ENCODE measurements at regions not wholly inside any gene's neighbourhood (a gene's known extent, or its start where the extent isn't known, plus 50 kb on each side); places are given as distances from the start of the nearest gene placed in this dataset.

- no peak overlapping the region for H3K4me3 ChIP-seq (ENCODE audit: control insufficient read depth in 2 of 3, extremely low read depth in 1 of 3, insufficient read depth in 2 of 3, low read depth in 1 of 3, low read length in 3 of 3)
- FAIRE-seq: no peak
- dilution Hi-C loops (cut with MboI; ENCODE audit: extremely low pct_ligation_motif_present, low sequenced_read_pairs): no loop called here
Observed at GRCh38 chr3:31456373-31456772, 76.4 kb upstream of the STT3B start.

GRCh38 chr3:31461426-31461825 is 71.3 kb upstream of the STT3B start:
- no peaks in the 10 kb centered on the region for H3K9me1 ChIP-seq (ENCODE audit: control insufficient read depth, extremely low read depth, insufficient read depth, low read length)
- peaks cover 4% of the 10 kb centered on the region for H3K27me3 ChIP-seq (ENCODE audit: control insufficient read depth, extremely low read depth, insufficient read depth, low read length)
- dilution Hi-C loops (cut with MboI; ENCODE audit: extremely low pct_ligation_motif_present, low sequenced_read_pairs): no loop called here
- no peak for DNase-seq (ENCODE audit: low read depth, low spot score)
- no peaks in the 10 kb centered on the region for H3K9me3 ChIP-seq (ENCODE audit: control insufficient read depth, low read depth, low read length)
- H3K4me1 ChIP-seq (ENCODE audit: control insufficient read depth, extremely low read depth, insufficient read depth, low read length): no peaks in the 10 kb centered on the region
- H3K79me2 ChIP-seq (ENCODE audit: control insufficient read depth, insufficient read depth, low read length): no peaks in the 10 kb centered on the region
- no peak overlapping the region for H3K4me2 ChIP-seq (ENCODE audit: control insufficient read depth, extremely low read depth, insufficient read depth, low read depth, low read length)
- FAIRE-seq: no peak
- TF ChIP-seq EZH2 (IDR thresholded peaks at IDR 0.05; ENCODE audit: low read length) (no peak), CTCF (optimal IDR thresholded peaks at IDR 0.05 in 1 of 3, IDR thresholded peaks at IDR 0.05 in 1 of 3, conservative IDR thresholded peaks at IDR 0.05 in 1 of 3; ENCODE audit: extremely low read depth in 1 of 3, insufficient read depth in 2 of 3, low read length in 3 of 3) (no peak)
- no peaks in the 10 kb centered on the region for H3K36me3 ChIP-seq (ENCODE audit: control insufficient read depth in 2 of 2, extremely low read depth in 1 of 2, insufficient read depth in 2 of 2, low read length in 2 of 2)
- H2AFZ ChIP-seq (ENCODE audit: control insufficient read depth, low read length): no peak overlapping the region
- no peak overlapping the region for H3K4me3 ChIP-seq (ENCODE audit: control insufficient read depth in 2 of 3, extremely low read depth in 1 of 3, insufficient read depth in 2 of 3, low read depth in 1 of 3, low read length in 3 of 3)
- no peak overlapping the region for H3K9ac ChIP-seq (ENCODE audit: control insufficient read depth, extremely low read depth, insufficient read depth, low read length)
- H3K27ac ChIP-seq (ENCODE audit: control insufficient read depth, insufficient read depth, low read length): no peak overlapping the region
- H4K20me1 ChIP-seq (ENCODE audit: control insufficient read depth, extremely low read depth, insufficient read depth, low read length): no peaks in the 10 kb centered on the region

More at GRCh38 chr3:31456373-31456772, 76.4 kb upstream of the STT3B start:
- no peak for TF ChIP-seq EZH2 (IDR thresholded peaks at IDR 0.05; ENCODE audit: low read length)
- TF ChIP-seq CTCF (optimal IDR thresholded peaks at IDR 0.05 in 1 of 3, IDR thresholded peaks at IDR 0.05 in 1 of 3, conservative IDR thresholded peaks at IDR 0.05 in 1 of 3; ENCODE audit: extremely low read depth in 1 of 3, insufficient read depth in 2 of 3, low read length in 3 of 3): no peak
- Histone ChIP-seq H4K20me1 (ENCODE audit: control insufficient read depth, extremely low read depth, insufficient read depth, low read length) (no peaks in the 10 kb centered on the region), H3K4me2 (ENCODE audit: control insufficient read depth, extremely low read depth, insufficient read depth, low read depth, low read length) (no peak overlapping the region), H3K9ac (ENCODE audit: control insufficient read depth, extremely low read depth, insufficient read depth, low read length) (no peak overlapping the region), H3K4me1 (ENCODE audit: control insufficient read depth, extremely low read depth, insufficient read depth, low read length) (no peaks in the 10 kb centered on the region), H3K27me3 (ENCODE audit: control insufficient read depth, extremely low read depth, insufficient read depth, low read length) (peaks cover 4% of the 10 kb centered on the region), H3K27ac (ENCODE audit: control insufficient read depth, insufficient read depth, low read length) (no peak overlapping the region), H3K36me3 (ENCODE audit: control insufficient read depth in 2 of 2, extremely low read depth in 1 of 2, insufficient read depth in 2 of 2, low read length in 2 of 2) (no peaks in the 10 kb centered on the region), H3K79me2 (ENCODE audit: control insufficient read depth, insufficient read depth, low read length) (no peaks in the 10 kb centered on the region), H2AFZ (ENCODE audit: control insufficient read depth, low read length) (no peak overlapping the region), H3K9me3 (ENCODE audit: control insufficient read depth, low read depth, low read length) (no peaks in the 10 kb centered on the region), H3K9me1 (ENCODE audit: control insufficient read depth, extremely low read depth, insufficient read depth, low read length) (no peaks in the 10 kb centered on the region)
- DNase-seq (ENCODE audit: low read depth, low spot score): no peak

Data from keratinocyte (primary cell).